GM19455 (cell line): ENCODE measurements at regions not wholly inside any gene's neighbourhood (a gene's known extent, or its start where the extent isn't known, plus 50 kb on each side); places are given as distances from the start of the nearest gene placed in this dataset.
"Not testable (repeated sequence)": the region's sequence is repeated elsewhere in the genome, so short reads cannot be mapped to it uniquely, and the experiment has no call there.

Experiments
- ATAC-seq: cut with Tn5 transposase; IDR thresholded peaks from one replicate; pipeline ENCODE4 v1.9.1; 2021; ENCODE audit not compliant: unreplicated experiment

- no peak for ATAC-seq
Measured at GRCh38 chr7:37598824-37599223, 84.7 kb upstream of the GPR141 start.

GRCh38 chr7:37601321-37601720 lies 82.2 kb upstream of the GPR141 start:
- no peak for ATAC-seq

DNA sequence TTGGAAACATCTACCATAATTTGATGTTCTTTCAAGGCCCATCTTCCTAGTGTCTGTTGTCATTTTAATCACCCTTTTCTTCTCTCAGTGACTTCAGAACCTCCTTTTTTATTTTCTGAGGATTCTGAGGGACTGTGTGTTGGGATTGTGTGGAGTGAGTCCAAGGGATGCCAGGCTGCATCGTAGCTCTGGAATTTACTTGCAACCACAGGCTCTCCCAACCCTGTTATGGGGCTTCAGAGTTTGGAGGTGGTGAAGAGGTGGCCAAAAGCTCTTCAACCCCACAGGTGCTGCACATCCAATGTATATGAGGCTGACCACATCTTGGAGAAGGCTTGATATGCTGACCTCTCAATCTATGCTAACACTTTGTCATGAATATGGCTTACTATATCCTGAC lies 79.5 kb upstream of the GPR141 start:
- ATAC-seq, result no peak

DNA sequence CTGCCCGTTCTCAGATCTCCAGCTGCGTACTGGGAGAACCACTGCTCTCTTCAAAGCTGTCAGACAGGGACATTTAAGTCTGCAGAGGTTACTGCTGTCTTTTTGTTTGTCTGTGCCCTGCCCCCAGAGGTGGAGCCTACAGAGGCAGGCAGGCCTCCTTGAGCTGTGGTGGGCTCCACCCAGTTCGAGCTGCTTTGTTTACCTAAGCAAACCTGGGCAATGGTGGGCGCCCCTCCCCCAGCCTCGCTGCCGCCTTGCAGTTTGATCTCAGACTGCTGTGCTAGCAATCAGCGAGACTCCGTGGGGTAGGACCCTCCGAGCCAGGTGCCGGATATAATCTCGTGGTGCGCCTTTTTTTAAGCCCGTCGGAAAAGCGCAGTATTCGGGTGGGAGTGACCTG lies 66.2 kb upstream of the GPR141 start:
- ATAC-seq, result not testable (repeated sequence)

- no peak for ATAC-seq
Measured at GRCh38 chr7:37633048-37633447, 50.5 kb upstream of the GPR141 start.
